ENCODE measurements at regions not wholly inside any gene's neighbourhood (a gene's known extent, or its start where the extent isn't known, plus 50 kb on each side); places are given as distances from the start of the nearest gene placed in this dataset.
A peak's percentile ranks its signal among the peaks of the same experiment; 100 is the strongest.
"Not testable (repeated sequence)": the region's sequence is repeated elsewhere in the genome, so short reads cannot be mapped to it uniquely, and the experiment has no call there.

- no peaks in the 10 kb centered on the region for H3K27me3 ChIP-seq (ENCODE audit: control insufficient read depth, insufficient read depth, low read length)
- H3K36me3 ChIP-seq (ENCODE audit: control insufficient read depth, insufficient read depth, low read length) = no peaks in the 10 kb centered on the region
- peaks cover 12% of the 10 kb centered on the region for H3K9me3 ChIP-seq (replicated peaks; ENCODE audit: control insufficient read depth, low read depth, low read length)
- DNase-seq = no peak
- H3K27ac ChIP-seq (ENCODE audit: low read length) = no peak overlapping the region
- no peak overlapping the region for H3K4me3 ChIP-seq (ENCODE audit: low read length)
- H3K4me1 ChIP-seq (ENCODE audit: control insufficient read depth, insufficient read depth, low read length) = no peaks in the 10 kb centered on the region
- 0% methylated on average over 1 of the region's 2 CpGs for WGBS (ENCODE audit: insufficient coverage)
Measured at GRCh38 chr4:84258905-84259830, 239.9 kb downstream of the NKX6-1 start.

- no CpG with 5 or more reads among the region's 2 CpGs for WGBS (ENCODE audit: insufficient coverage)
- Histone ChIP-seq H3K27me3 (ENCODE audit: control insufficient read depth, insufficient read depth, low read length) (no peaks in the 10 kb centered on the region), H3K36me3 (ENCODE audit: control insufficient read depth, insufficient read depth, low read length) (no peaks in the 10 kb centered on the region), H3K4me3 (ENCODE audit: low read length) (no peak overlapping the region), H3K4me1 (ENCODE audit: control insufficient read depth, insufficient read depth, low read length) (no peaks in the 10 kb centered on the region), H3K27ac (ENCODE audit: low read length) (no peak overlapping the region), H3K9me3 (replicated peaks; ENCODE audit: control insufficient read depth, low read depth, low read length) (peaks cover 5% of the 10 kb centered on the region)
- DNase-seq = no peak
Measured at GRCh38 chr4:84254537-84254936, 244.6 kb downstream of the NKX6-1 start.

GRCh38 chr4:84249521-84249920, 249.6 kb downstream of the NKX6-1 start:
- 83% methylated on average over 1 of the region's 2 CpGs for WGBS (ENCODE audit: insufficient coverage)
- H3K4me1 ChIP-seq (ENCODE audit: control insufficient read depth, insufficient read depth, low read length) = no peaks in the 10 kb centered on the region
- no peaks in the 10 kb centered on the region for H3K27me3 ChIP-seq (ENCODE audit: control insufficient read depth, insufficient read depth, low read length)
- no peak overlapping the region for H3K4me3 ChIP-seq (ENCODE audit: low read length)
- no peak for DNase-seq
- no peaks in the 10 kb centered on the region for H3K36me3 ChIP-seq (ENCODE audit: control insufficient read depth, insufficient read depth, low read length)
- H3K9me3 ChIP-seq (replicated peaks; ENCODE audit: control insufficient read depth, low read depth, low read length) = no peaks in the 10 kb centered on the region
- H3K27ac ChIP-seq (ENCODE audit: low read length) = no peak overlapping the region

GRCh38 chr4:84245042-84245441, 254.1 kb downstream of the NKX6-1 start:
- not testable (repeated sequence) for H3K27me3 ChIP-seq (ENCODE audit: control insufficient read depth, insufficient read depth, low read length); H3K27ac ChIP-seq (ENCODE audit: low read length); H3K4me1 ChIP-seq (ENCODE audit: control insufficient read depth, insufficient read depth, low read length); H3K9me3 ChIP-seq (replicated peaks; ENCODE audit: control insufficient read depth, low read depth, low read length); H3K4me3 ChIP-seq (ENCODE audit: low read length); H3K36me3 ChIP-seq (ENCODE audit: control insufficient read depth, insufficient read depth, low read length); DNase-seq
- 94% methylated on average over 12 of the region's 14 CpGs for WGBS (ENCODE audit: insufficient coverage)

GRCh38 chr4:84244346-84244801, 254.7 kb downstream of the NKX6-1 start:
- WGBS (ENCODE audit: insufficient coverage) = 93% methylated on average over 19 of the region's 19 CpGs
- not testable (repeated sequence) for H3K9me3 ChIP-seq (replicated peaks; ENCODE audit: control insufficient read depth, low read depth, low read length); H3K4me3 ChIP-seq (ENCODE audit: low read length); H3K4me1 ChIP-seq (ENCODE audit: control insufficient read depth, insufficient read depth, low read length); DNase-seq; H3K36me3 ChIP-seq (ENCODE audit: control insufficient read depth, insufficient read depth, low read length); H3K27ac ChIP-seq (ENCODE audit: low read length); H3K27me3 ChIP-seq (ENCODE audit: control insufficient read depth, insufficient read depth, low read length)

DNA sequence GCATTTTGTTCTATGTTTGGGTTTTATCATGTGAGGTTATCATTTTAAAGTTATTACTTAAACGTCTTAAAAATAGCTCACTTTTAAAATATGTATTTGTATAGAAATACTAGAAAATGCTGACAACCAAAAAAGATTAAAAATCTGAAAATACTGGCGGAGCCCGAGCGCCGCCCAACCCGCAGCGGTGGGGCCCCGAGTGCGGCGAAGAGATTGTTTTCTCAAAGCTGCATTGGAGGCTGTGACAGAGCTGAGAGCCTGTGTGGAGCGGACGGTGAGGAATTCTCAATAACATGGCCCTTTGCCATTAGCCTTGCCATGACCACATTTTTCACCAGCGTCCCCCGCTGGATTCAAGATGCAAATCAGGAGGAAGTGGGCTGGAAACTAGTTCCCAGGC, 255.4 kb downstream of the NKX6-1 start:
- no peaks in the 10 kb centered on the region for H3K4me1 ChIP-seq (ENCODE audit: control insufficient read depth, insufficient read depth, low read length)
- H3K36me3 ChIP-seq (ENCODE audit: control insufficient read depth, insufficient read depth, low read length) = no peaks in the 10 kb centered on the region
- H3K27me3 ChIP-seq (ENCODE audit: control insufficient read depth, insufficient read depth, low read length) = no peaks in the 10 kb centered on the region
- H3K4me3 ChIP-seq (ENCODE audit: low read length) = no peak overlapping the region
- no peak for DNase-seq
- no peak overlapping the region for H3K27ac ChIP-seq (ENCODE audit: low read length)
- WGBS (ENCODE audit: insufficient coverage) = 96% methylated on average over 8 of the region's 14 CpGs
- no peaks in the 10 kb centered on the region for H3K9me3 ChIP-seq (replicated peaks; ENCODE audit: control insufficient read depth, low read depth, low read length)

DNA sequence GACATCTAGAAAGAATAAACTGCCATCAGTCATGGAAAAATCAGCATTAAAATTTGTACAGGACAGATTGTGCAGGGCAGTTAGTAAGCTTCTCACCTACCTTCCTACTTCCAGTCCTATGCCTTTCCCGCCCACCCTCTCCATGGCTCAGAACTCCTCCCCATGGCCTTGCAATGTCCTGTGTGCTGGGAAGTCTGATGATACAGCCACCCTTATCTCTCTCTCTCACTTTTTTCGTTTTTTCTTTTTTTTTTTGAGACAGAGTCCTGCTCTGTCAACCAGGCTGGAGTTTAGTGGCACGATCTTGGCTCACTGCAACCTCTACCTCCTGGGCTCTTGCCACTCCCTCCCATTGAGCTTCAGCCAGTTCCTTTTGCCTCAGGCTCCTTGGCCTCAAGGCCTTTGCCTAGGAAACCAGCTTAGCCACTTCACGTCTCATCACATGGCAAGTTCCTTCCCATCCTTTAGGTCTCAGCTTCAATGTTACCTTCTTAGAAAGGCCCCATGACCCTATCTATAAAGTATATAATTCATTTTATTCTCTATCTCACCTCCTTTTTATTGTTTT, 259.7 kb downstream of the NKX6-1 start:
- WGBS (ENCODE audit: insufficient coverage) = 80% methylated on average over 3 of the region's 4 CpGs
- no peak overlapping the region for H3K27ac ChIP-seq (ENCODE audit: low read length)
- H3K27me3 ChIP-seq (ENCODE audit: control insufficient read depth, insufficient read depth, low read length) = no peaks in the 10 kb centered on the region
- DNase-seq = no peak
- H3K36me3 ChIP-seq (ENCODE audit: control insufficient read depth, insufficient read depth, low read length) = no peaks in the 10 kb centered on the region
- H3K9me3 ChIP-seq (replicated peaks; ENCODE audit: control insufficient read depth, low read depth, low read length) = no peaks in the 10 kb centered on the region
- H3K4me1 ChIP-seq (ENCODE audit: control insufficient read depth, insufficient read depth, low read length) = no peaks in the 10 kb centered on the region
- no peak overlapping the region for H3K4me3 ChIP-seq (ENCODE audit: low read length)

DNA sequence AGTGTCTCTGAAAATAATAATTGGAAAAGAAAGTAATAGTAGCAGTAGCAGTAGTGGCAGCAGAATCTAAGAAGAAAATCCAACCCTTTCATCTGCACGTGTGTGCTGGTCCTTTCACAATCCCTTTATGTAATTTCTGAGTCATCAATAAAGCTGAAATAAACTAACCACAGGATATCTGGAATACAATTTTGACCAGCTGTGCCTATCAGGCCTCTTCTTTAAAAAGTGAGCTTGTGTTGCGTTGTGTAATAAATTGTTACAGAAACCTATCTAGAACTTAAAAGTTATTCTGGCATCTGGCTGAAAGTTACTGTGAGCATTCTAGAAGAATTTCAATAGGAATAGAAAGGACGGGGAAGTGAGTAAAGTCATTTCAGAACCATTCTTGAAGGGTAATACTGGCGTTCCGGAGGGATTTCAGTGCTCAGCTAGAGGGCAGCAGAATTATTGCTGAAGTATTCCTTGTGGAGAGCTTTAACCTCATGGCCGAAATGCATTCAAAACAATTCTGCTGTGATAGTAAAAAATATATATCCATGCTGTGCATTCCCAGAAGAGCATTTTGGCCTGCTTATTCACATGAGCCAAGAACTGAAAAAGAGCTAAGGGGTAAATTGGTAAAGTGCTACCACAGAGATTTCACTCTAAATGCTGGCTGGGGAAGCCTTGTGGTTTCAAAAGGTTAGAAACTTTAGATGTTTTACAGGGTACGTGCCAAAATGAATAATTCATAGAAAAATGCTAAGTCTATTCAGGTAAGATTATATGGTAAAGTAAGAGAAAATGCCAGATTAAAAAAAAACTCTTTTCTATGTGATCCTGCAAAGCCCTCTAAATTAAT, 260.6 kb downstream of the NKX6-1 start:
- DNase-seq = peak; percentile 2
- H3K27me3 ChIP-seq (ENCODE audit: control insufficient read depth, insufficient read depth, low read length) = no peaks in the 10 kb centered on the region
- no peak overlapping the region for H3K27ac ChIP-seq (ENCODE audit: low read length)
- no peaks in the 10 kb centered on the region for H3K4me1 ChIP-seq (ENCODE audit: control insufficient read depth, insufficient read depth, low read length)
- H3K9me3 ChIP-seq (replicated peaks; ENCODE audit: control insufficient read depth, low read depth, low read length) = no peaks in the 10 kb centered on the region
- 38% methylated on average over 1 of the region's 7 CpGs for WGBS (ENCODE audit: insufficient coverage)
- no peak overlapping the region for H3K4me3 ChIP-seq (ENCODE audit: low read length)
- H3K36me3 ChIP-seq (ENCODE audit: control insufficient read depth, insufficient read depth, low read length) = no peaks in the 10 kb centered on the region

- DNase-seq = no peak
- H3K9me3 ChIP-seq (replicated peaks; ENCODE audit: control insufficient read depth, low read depth, low read length) = no peaks in the 10 kb centered on the region
- WGBS (ENCODE audit: insufficient coverage) = 54% methylated on average over 2 of the region's 4 CpGs
- no peaks in the 10 kb centered on the region for H3K4me1 ChIP-seq (ENCODE audit: control insufficient read depth, insufficient read depth, low read length)
- H3K4me3 ChIP-seq (ENCODE audit: low read length) = no peak overlapping the region
- H3K36me3 ChIP-seq (ENCODE audit: control insufficient read depth, insufficient read depth, low read length) = no peaks in the 10 kb centered on the region
- no peak overlapping the region for H3K27ac ChIP-seq (ENCODE audit: low read length)
- no peaks in the 10 kb centered on the region for H3K27me3 ChIP-seq (ENCODE audit: control insufficient read depth, insufficient read depth, low read length)
Measured at GRCh38 chr4:84237008-84237407, 262.1 kb downstream of the NKX6-1 start.

All from muscle of leg (tissue), 3 donors.